CD4-positive, alpha-beta T cell treated with Interleukin-2 at 100 ng/mL for 4 hours (primary cell): ENCODE measurements at regions not wholly inside any gene's neighbourhood (a gene's known extent, or its start where the extent isn't known, plus 50 kb on each side); places are given as distances from the start of the nearest gene placed in this dataset.
"Not testable (repeated sequence)": the region's sequence is repeated elsewhere in the genome, so short reads cannot be mapped to it uniquely, and the experiment has no call there.

Experiments used
- DNase-seq: peaks from one replicate; pipeline ENCODE4 v3.0.0-alpha.2; 2020; ENCODE audit warnings: low spot score

- DNase-seq: no peak
These were observed 50.5 kb upstream of the FOXP2 start for GRCh38 chr7:114364151-114364550.

GRCh38 chr7:114363292-114363691, 51.3 kb upstream of the FOXP2 start:
- DNase-seq: no peak

GRCh38 chr7:114358911-114359310, 55.7 kb upstream of the FOXP2 start:
- DNase-seq: no peak

GRCh38 chr7:114356133-114356532, 58.5 kb upstream of the FOXP2 start:
- no peak for DNase-seq

DNA sequence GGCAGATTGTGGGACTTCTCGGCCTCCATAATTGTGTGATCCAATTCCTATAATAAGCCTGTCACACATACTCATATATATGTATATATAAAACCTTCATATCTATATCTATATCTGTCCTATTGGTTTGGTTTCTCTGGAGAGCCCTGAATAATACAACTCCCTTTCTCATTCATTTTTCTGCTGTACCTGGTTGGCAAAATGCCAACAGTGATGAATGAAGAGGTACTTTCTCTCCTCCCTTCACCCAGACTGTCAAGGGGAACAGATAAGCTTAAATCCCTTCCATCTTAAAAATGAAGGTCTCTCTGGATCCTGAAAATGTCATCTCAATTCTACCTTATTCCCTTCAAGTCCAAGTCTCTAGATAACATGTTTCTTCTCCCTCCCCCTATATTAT, 60.3 kb upstream of the FOXP2 start:
- no peak for DNase-seq

DNA sequence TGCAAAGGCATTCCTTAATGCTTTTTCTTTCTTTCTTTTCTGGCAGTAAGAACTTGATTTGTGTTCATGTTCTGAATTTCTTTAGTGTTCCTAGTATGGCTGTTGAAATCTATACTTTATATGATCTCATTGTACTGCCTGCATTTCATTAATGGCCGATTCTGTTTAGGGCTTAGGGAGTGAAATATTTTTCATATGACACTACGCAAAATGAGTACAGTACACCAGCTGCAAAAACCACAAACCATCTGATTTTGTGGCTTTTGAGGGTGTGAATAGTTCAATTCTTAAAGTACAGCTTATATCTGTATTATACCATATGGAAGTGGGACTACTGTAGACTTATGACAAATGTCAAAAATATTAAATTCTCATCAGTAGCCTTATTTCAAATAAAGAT, 69.1 kb upstream of the FOXP2 start:
- DNase-seq: no peak

GRCh38 chr7:114343949-114344708, 70.5 kb upstream of the FOXP2 start:
- DNase-seq: no peak

- DNase-seq: no peak
These were observed 72.0 kb upstream of the FOXP2 start for GRCh38 chr7:114342431-114343179.

GRCh38 chr7:114341648-114342047, 73.0 kb upstream of the FOXP2 start:
- DNase-seq: no peak

- DNase-seq: no peak
These were observed 79.6 kb upstream of the FOXP2 start for GRCh38 chr7:114334989-114335388.

DNA sequence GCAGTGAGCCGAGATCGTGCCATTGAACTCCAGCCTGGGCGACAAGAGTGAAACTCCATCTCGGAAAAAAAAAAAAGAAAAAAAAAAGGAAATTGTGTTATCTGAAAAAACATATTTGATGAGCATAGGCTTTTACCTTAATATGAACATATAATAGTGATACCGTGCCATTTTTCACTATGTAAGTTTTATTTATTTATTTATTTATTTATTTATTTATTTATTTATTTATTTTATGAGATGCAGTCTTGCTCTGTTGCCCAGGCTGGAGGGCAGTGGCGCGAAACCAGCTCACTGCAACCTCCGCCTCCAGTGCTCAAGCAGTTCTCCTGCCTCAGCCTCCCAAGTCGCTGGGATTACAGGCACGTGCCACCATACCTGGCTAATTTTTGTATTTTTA, 85.2 kb upstream of the FOXP2 start:
- DNase-seq: not testable (repeated sequence)

DNA sequence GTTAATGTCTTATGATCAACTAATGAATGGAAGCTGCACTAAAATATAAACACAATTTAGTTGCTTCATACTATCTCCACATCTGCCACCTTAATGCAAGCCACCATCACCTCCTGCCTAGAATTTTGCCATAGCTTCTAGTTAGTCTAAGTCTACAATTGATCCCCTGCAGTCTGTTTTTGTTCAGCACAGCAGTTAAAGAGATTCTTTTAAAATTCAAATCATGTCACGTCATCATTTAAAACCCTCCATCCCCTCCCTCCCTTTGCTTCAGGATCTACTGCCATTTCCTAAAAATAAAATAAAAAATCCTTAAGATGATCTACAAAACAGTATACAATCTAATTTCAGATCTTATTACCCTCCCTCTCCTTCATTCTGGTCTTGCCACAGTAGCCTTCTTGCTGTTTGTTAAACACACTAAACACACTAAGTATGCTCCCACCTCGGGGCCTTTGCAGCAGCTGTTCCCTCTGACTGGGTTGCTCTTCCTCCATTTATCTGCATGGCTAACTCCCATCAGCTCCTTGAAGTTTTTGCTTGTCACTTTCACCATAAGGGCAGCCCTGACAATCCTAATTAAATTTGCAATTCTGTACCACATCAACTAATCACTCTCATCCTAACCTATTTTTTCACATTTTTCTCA, 97.0 kb upstream of the FOXP2 start:
- DNase-seq: no peak

DNA sequence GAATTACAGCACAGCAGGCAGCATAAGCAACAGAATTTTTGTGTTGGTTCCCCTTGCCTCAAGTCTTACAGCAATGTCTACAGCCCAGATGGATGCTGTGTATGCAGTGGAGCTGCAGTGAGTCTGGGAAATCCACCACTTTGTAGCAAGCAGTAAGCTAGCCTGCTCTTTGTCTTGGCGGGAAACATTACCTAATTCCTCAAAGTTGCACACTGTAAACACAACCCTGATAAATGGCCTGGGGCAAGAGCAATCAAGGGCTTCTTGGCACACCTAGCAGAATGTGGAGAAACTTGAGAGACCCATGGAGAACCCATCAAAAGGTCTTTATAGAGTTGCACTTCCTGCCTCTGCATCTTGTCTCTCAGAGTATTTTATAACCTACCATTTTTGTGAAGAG, 102.0 kb upstream of the FOXP2 start:
- DNase-seq: no peak

GRCh38 chr7:114310345-114311110, 104.1 kb upstream of the FOXP2 start:
- DNase-seq: no peak

DNA sequence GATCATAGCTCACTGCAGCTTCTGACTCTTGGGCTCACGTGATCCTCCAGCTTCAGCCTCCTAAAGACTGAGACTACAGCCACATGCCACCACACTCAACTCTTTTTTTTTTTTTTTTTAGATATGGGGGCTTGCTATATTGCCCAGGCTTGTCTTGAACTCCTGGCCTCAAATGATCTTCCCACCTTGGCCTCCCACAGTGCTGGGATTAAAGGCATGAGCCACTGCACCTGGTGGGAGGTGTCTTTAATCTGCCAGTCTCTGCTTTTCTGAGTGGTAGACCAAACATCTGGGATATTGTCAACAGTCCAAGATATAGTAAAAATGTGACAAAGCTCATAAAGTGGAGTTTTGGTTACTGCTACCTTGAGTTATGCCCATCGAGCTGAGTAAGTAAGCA, 104.9 kb upstream of the FOXP2 start:
- no peak for DNase-seq

DNA sequence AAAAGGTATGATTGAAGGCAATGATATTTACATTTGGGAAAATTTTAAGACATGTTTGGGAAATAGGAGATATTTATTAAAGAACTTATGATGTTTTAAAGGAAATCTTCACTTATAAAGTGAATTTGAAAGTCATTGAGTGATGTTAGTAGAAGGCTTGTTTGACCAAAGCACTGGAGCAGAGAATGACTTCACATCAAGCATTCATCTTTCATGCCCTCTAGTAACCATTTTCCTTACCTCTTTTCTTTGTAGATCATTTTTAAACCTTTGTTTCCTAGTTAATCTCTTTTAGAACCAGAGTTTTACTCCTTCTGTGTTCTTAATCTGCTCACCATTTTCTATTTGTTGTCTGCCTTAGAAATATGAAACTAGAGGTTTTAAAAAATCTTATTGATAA, 111.3 kb upstream of the FOXP2 start:
- no peak for DNase-seq

- DNase-seq: no peak
These were observed 111.8 kb upstream of the FOXP2 start for GRCh38 chr7:114302858-114303257.

- DNase-seq: no peak
These were observed 116.6 kb upstream of the FOXP2 start for GRCh38 chr7:114298011-114298410.

DNA sequence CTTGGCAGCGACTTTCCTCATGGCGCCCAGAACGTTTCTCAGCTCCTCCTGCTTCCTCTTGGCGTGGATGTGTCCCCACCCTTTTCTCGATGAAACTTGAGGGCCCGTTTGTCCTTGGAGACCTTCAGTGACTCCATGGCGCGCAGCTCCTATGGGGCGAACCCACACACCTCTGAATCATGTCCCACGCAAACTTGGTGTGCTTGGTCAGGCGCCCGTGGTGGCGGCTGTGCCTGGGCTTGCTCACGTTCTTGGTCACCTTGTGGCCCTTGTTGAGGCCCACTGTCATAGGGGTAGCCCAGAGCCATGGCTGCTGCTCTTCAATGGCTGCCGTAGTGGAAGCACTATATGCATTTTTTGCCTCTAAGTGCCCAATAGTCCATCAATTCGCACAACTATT, 117.5 kb upstream of the FOXP2 start:
- no peak for DNase-seq

GRCh38 chr7:114295522-114295921, 119.1 kb upstream of the FOXP2 start:
- no peak for DNase-seq

GRCh38 chr7:114294036-114294435, 120.6 kb upstream of the FOXP2 start:
- no peak for DNase-seq

DNA sequence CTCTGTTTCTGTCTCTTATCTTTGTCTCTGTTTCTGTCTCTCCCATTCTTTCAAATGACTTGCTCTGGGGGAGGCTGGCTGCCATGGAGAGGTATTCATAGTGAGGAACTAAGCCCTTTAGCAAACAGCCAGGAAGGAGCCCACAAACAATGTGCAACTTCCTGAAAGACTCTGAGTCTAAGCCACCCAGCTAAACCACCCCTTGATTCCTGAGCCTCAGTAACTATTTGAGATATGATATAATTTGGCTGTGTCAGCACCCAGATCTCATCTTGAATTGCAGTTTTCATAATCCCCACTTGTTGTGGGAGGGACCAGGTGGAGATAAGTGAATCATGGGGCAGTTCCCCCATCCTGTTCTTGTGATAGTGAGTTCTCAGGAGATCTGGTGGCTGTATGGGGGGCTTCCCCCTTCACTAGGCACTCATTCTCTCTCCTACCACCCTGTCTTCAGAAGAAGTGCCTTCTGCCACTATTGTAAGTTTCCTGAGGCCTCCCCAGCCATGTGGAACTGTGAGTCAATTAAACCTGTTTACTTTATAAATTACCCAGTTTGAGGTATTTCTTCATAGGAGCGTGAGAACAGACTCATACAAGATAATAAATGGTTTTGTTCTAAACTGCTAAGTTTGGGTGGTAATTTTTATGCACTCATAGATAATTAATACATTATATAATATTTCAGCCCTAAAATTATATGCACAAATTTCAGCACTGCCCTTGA, 121.2 kb upstream of the FOXP2 start:
- DNase-seq: no peak
